Activated CD8-positive, alpha-beta T cell treated with anti-CD3 and anti-CD28 coated beads for 36 hours (primary cell): ENCODE measurements at regions not wholly inside any gene's neighbourhood (a gene's known extent, or its start where the extent isn't known, plus 50 kb on each side); places are given as distances from the start of the nearest gene placed in this dataset.

Experiments
- ATAC-seq: fragments of 200-7000 bp; cut with Tn5 transposase; one replicate; pipeline ENCODE4 v1.10.0; 2021; ENCODE audit warnings: mild to moderate bottlenecking, moderate library complexity
- CTCF ChIA-PET: fragments of 350-600 bp; sonication (Branson Sonifier 250); formaldehyde crosslinking; loops from one replicate; lab custom pipeline; 2021; ENCODE audit warnings: antibody characterized with exemption; lab: Charles Lee
- POLR2A ChIA-PET: fragments of 350-600 bp; sonication (Branson Sonifier 250); formaldehyde crosslinking; loops from one replicate; lab custom pipeline; 2021; ENCODE audit warnings: antibody characterized with exemption; lab: Charles Lee
- DNase-seq: peaks from one replicate; pipeline ENCODE4 v3.0.0-alpha.2; 2020
- H3K27ac Mint-ChIP-seq: one replicate; pipeline ENCODE4 v1.8.0; 2021; ENCODE audit warnings: mild to moderate bottlenecking, mixed read lengths
- H3K27me3 Mint-ChIP-seq: one replicate; pipeline ENCODE4 v1.8.0; 2021; ENCODE audit warnings: mixed read lengths
- H3K36me3 Mint-ChIP-seq: one replicate; pipeline ENCODE4 v1.8.0; 2021; ENCODE audit warnings: low read depth, mixed read lengths
- H3K4me1 Mint-ChIP-seq: one replicate; pipeline ENCODE4 v1.8.0; 2021; ENCODE audit warnings: low read depth, mixed read lengths
- H3K4me3 Mint-ChIP-seq: one replicate; pipeline ENCODE4 v1.8.0; 2021; ENCODE audit warnings: mild to moderate bottlenecking, moderate library complexity, mixed read lengths
- H3K9me3 Mint-ChIP-seq: one replicate; pipeline ENCODE4 v1.8.0; 2021; ENCODE audit warnings: mixed read lengths
- intact Hi-C: fragments of 100-400 bp; cut with micrococcal nuclease; formaldehyde crosslinking; loops from one replicate; pipeline ENCODE4 v1.10.0; 2022
- TF ChIP-seq, protein P1 (sequence below): fragments of 200-600 bp; IDR thresholded peaks from one replicate; pipeline ENCODE4 v1.8.0; 2022; ENCODE audit warnings: antibody characterized with exemption, mild to moderate bottlenecking

DNA sequence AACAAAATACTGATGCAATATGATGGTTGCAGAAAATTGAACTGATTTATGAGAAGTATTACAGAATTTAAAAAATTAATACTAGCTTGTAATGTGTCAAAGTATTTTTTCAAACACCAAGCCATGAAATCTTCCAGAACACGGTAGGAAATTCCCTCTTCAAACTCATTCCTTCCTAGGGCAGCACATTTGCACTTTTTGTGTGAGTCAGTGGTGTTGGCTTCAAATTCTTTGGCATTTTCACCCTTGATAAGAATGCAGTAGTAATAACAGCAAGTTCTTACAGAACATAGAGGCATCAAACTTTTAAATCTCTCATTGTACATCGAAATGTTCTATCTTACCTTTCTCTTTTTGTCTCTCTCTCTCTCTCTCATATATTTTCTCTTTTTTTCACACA is 191.8 kb downstream of the CGGBP1 start:
- H3K36me3 Mint-ChIP-seq: no peaks in the 10 kb centered on the region
- H3K27me3 Mint-ChIP-seq: peaks cover 1% of the 10 kb centered on the region
- ATAC-seq (no peak), DNase-seq (no peak)
- ChIA-PET POLR2A (no interaction called here), CTCF (no interaction called here)
- intact Hi-C loops: no loop called here
- H3K27ac Mint-ChIP-seq: no peak overlapping the region
- no peaks in the 10 kb centered on the region for H3K4me1 Mint-ChIP-seq
- no peak overlapping the region for H3K4me3 Mint-ChIP-seq
- H3K9me3 Mint-ChIP-seq: peaks cover 11% of the 10 kb centered on the region
- TF ChIP-seq, protein P1, sequence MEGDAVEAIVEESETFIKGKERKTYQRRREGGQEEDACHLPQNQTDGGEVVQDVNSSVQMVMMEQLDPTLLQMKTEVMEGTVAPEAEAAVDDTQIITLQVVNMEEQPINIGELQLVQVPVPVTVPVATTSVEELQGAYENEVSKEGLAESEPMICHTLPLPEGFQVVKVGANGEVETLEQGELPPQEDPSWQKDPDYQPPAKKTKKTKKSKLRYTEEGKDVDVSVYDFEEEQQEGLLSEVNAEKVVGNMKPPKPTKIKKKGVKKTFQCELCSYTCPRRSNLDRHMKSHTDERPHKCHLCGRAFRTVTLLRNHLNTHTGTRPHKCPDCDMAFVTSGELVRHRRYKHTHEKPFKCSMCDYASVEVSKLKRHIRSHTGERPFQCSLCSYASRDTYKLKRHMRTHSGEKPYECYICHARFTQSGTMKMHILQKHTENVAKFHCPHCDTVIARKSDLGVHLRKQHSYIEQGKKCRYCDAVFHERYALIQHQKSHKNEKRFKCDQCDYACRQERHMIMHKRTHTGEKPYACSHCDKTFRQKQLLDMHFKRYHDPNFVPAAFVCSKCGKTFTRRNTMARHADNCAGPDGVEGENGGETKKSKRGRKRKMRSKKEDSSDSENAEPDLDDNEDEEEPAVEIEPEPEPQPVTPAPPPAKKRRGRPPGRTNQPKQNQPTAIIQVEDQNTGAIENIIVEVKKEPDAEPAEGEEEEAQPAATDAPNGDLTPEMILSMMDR: no peak

GRCh38 chr3:87856126-87856525 is 202.7 kb downstream of the CGGBP1 start:
- Mint-ChIP-seq H3K4me3 (no peak overlapping the region), H3K27me3 (no peaks in the 10 kb centered on the region), H3K36me3 (no peaks in the 10 kb centered on the region), H3K9me3 (no peaks in the 10 kb centered on the region), H3K27ac (no peak overlapping the region), H3K4me1 (no peaks in the 10 kb centered on the region)
- DNase-seq (no peak), ATAC-seq (no peak)
- ChIA-PET CTCF (no interaction called here), POLR2A (no interaction called here)
- TF ChIP-seq, protein P1: no peak
- intact Hi-C loops: no loop called here

GRCh38 chr3:87855616-87856015 is 203.2 kb downstream of the CGGBP1 start:
- Mint-ChIP-seq H3K27ac (no peak overlapping the region), H3K4me3 (no peak overlapping the region), H3K27me3 (no peaks in the 10 kb centered on the region), H3K4me1 (no peaks in the 10 kb centered on the region), H3K9me3 (no peaks in the 10 kb centered on the region), H3K36me3 (no peaks in the 10 kb centered on the region)
- ChIA-PET POLR2A (no interaction called here), CTCF (no interaction called here)
- TF ChIP-seq, protein P1: no peak
- no peak for DNase-seq
- no peak for ATAC-seq
- intact Hi-C loops: no loop called here

DNA sequence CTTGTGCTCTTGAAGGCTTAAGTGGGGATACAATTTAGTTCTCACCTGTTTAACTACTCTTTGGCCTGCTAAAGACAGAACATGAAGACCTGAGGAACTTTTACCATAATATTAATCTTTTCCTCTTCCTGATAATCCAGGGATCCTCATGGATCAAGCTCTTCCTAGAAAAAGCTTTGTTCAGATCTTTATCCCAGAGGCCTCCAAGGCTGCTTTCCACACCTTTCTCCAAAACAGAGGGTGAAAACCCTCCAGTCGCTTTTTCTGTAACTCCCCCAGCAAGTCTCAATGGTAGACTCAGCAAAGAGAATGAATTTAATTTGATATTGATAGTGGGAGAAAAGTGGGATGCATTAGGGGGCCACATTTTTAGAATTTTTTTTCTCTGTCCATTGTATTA is 203.6 kb downstream of the CGGBP1 start:
- intact Hi-C loops: no loop called here
- no peaks in the 10 kb centered on the region for H3K9me3 Mint-ChIP-seq
- ChIA-PET POLR2A (no interaction called here), CTCF (no interaction called here)
- H3K27me3 Mint-ChIP-seq: no peaks in the 10 kb centered on the region
- no peaks in the 10 kb centered on the region for H3K4me1 Mint-ChIP-seq
- H3K36me3 Mint-ChIP-seq: no peaks in the 10 kb centered on the region
- TF ChIP-seq, protein P1: no peak
- H3K27ac Mint-ChIP-seq: no peak overlapping the region
- no peak overlapping the region for H3K4me3 Mint-ChIP-seq
- ATAC-seq: no peak
- no peak for DNase-seq

DNA sequence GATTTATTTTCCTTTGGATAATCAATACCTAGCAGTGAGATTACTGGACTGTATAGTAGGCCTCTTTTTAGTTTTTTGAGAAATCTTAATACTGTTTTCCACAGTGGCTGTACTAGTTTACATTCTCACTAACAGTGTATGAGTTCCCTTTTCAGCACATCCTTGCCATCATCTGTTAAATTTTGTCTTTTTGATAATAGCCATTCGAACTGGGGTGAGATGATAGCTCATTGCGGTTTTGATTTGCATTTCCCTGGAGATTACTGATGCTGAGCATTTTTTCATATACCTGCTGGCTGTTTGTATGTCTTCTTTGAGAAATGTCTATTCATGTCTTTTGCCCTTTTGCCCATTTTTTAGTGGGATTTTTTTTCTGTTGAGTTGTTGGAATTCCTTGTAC is 210.8 kb downstream of the CGGBP1 start:
- no peak for DNase-seq
- H3K4me3 Mint-ChIP-seq: no peak overlapping the region
- TF ChIP-seq, protein P1: no peak
- intact Hi-C loops: no loop called here
- no peaks in the 10 kb centered on the region for H3K36me3 Mint-ChIP-seq
- ATAC-seq: no peak
- H3K9me3 Mint-ChIP-seq: no peaks in the 10 kb centered on the region
- H3K27ac Mint-ChIP-seq: no peak overlapping the region
- ChIA-PET CTCF (no interaction called here), POLR2A (no interaction called here)
- H3K4me1 Mint-ChIP-seq: no peaks in the 10 kb centered on the region
- H3K27me3 Mint-ChIP-seq: peaks cover 2% of the 10 kb centered on the region
